NCI-H2081 treated with DMSO at 0.1 percent for 48 hours (cell line): ENCODE measurements at regions not wholly inside any gene's neighbourhood (a gene's known extent, or its start where the extent isn't known, plus 50 kb on each side); places are given as distances from the start of the nearest gene placed in this dataset.

ENCODE experiments used
- DNase-seq: peaks from one replicate; lab custom pipeline; 2025; lab: John Stamatoyannopoulos, UW

GRCh38 chr13:97631158-97631557, 197.2 kb downstream of the RAP2A start:
- DNase-seq = no peak

GRCh38 chr13:97639236-97639635, 205.3 kb downstream of the RAP2A start:
- no peak for DNase-seq

GRCh38 chr13:97640268-97640667, 206.3 kb downstream of the RAP2A start:
- DNase-seq = no peak

GRCh38 chr13:97648171-97648880, 214.4 kb downstream of the RAP2A start:
- DNase-seq = no peak

- no peak for DNase-seq
Observed at GRCh38 chr13:97648881-97649224, 214.9 kb downstream of the RAP2A start.

GRCh38 chr13:97653443-97654140, 219.6 kb downstream of the RAP2A start:
- no peak for DNase-seq

GRCh38 chr13:97654236-97654635, 220.3 kb downstream of the RAP2A start:
- DNase-seq = no peak

- DNase-seq = no peak
Observed at GRCh38 chr13:97658556-97658955, 224.6 kb downstream of the RAP2A start.

- DNase-seq = no peak
Observed at GRCh38 chr13:97659602-97660001, 225.6 kb downstream of the RAP2A start.

- no peak for DNase-seq
Observed at GRCh38 chr13:97660594-97661260, 226.8 kb downstream of the RAP2A start.

- no peak for DNase-seq
Observed at GRCh38 chr13:97686594-97686993, 252.6 kb downstream of the RAP2A start.

- no peak for DNase-seq
Observed at GRCh38 chr13:97692628-97693027, 258.7 kb downstream of the RAP2A start.

- no peak for DNase-seq
Observed at GRCh38 chr13:97695684-97696083, 257.8 kb upstream of the IPO5 start.

GRCh38 chr13:97696921-97697320, 256.6 kb upstream of the IPO5 start:
- no peak for DNase-seq

- no peak for DNase-seq
Observed at GRCh38 chr13:97700306-97700848, 253.1 kb upstream of the IPO5 start.

- DNase-seq = no peak
Observed at GRCh38 chr13:97702614-97703013, 250.9 kb upstream of the IPO5 start.

- DNase-seq = no peak
Observed at GRCh38 chr13:97710797-97711196, 242.7 kb upstream of the IPO5 start.

- DNase-seq = no peak
Observed at GRCh38 chr13:97712770-97713169, 240.7 kb upstream of the IPO5 start.

- DNase-seq = no peak
Observed at GRCh38 chr13:97715763-97716162, 237.7 kb upstream of the IPO5 start.

- no peak for DNase-seq
Observed at GRCh38 chr13:97716746-97717145, 236.7 kb upstream of the IPO5 start.

- no peak for DNase-seq
Observed at GRCh38 chr13:97719736-97720135, 233.7 kb upstream of the IPO5 start.

GRCh38 chr13:97720896-97721295, 232.6 kb upstream of the IPO5 start:
- DNase-seq = no peak

- DNase-seq = no peak
Observed at GRCh38 chr13:97723655-97724054, 229.8 kb upstream of the IPO5 start.
